Tibial artery (tissue), 4 donors: ENCODE measurements at regions not wholly inside any gene's neighbourhood (a gene's known extent, or its start where the extent isn't known, plus 50 kb on each side); places are given as distances from the start of the nearest gene placed in this dataset.

Experiments used
- DNase-seq, 2 donors: peaks; one replicate each; pipeline ENCODE4 v3.0.0-alpha.2; 2019
- H3K27ac ChIP-seq, 2 donors: fragments of 200-600 bp; sonication (generic) in 1 of 2; 1 replicate in 1 of 2; 2 replicates in 1 of 2; pipeline ENCODE4 v1.5.1; 2018 to 2019; ENCODE audit warnings: mild to moderate bottlenecking in 1 of 2
- H3K27me3 ChIP-seq, 2 donors: fragments of 200-600 bp; sonication (generic) in 1 of 2; one replicate each; pipeline versions ENCODE4 v1.5.1 to v1.6.0; 2016 to 2019
- H3K36me3 ChIP-seq, 3 donors: fragments of 200-600 bp; sonication (generic) in 2 of 3; one replicate each; pipeline ENCODE4 v1.5.1; 2016 to 2019; ENCODE audit warnings: mild to moderate bottlenecking in 2 of 3
- H3K4me1 ChIP-seq, 4 donors: fragments of 200-600 bp; sonication (generic) in 2 of 4; 1 replicate in 3 of 4; 2 replicates in 1 of 4; pipeline ENCODE4 v1.5.1; 2016 to 2019
- H3K4me3 ChIP-seq, 2 donors: fragments of 200-600 bp; sonication (generic) in 1 of 2; 1 replicate in 1 of 2; 2 replicates in 1 of 2; pipeline ENCODE4 v1.5.1; 2018 to 2019; ENCODE audit warnings: mild to moderate bottlenecking in 2 of 2
- H3K9me3 ChIP-seq, 3 donors: fragments of 200-600 bp; sonication (generic) in 1 of 3; one replicate each; pipeline ENCODE4 v1.5.1; 2016 to 2019
- CTCF ChIP-seq, 2 experiments: fragments of 200-600 bp in 1 of 2; fragments of 450-650 bp in 1 of 2; IDR thresholded peaks; one replicate each; pipeline ENCODE4 v1.5.1; 2017 to 2019; ENCODE audit warnings: antibody characterized with exemption in 2 of 2, mild to moderate bottlenecking in 1 of 2, moderate library complexity in 1 of 2
- intact Hi-C: fragments of 100-400 bp; cut with DNase I; formaldehyde crosslinking; loops from one replicate; pipeline ENCODE4 v1.15.0; 2023; ENCODE audit warnings: low total_unique reads

GRCh38 chr13:75195495-75196146 lies 286.3 kb downstream of the TBC1D4 start:
- intact Hi-C loops = no loop called here
- no peaks in the 10 kb centered on the region for H3K27me3 ChIP-seq
- DNase-seq = no peak
- no peaks in the 10 kb centered on the region for H3K9me3 ChIP-seq
- peaks cover 0 to 54% (median 23%) of the 10 kb centered on the region in 4 donors for H3K4me1 ChIP-seq
- H3K36me3 ChIP-seq = no peaks in the 10 kb centered on the region
- peak overlapping the region in 1 of 2 donors; percentile 8 for H3K4me3 ChIP-seq
- H3K27ac ChIP-seq = peak overlapping the region; percentile 64 to 65
- no peak for TF ChIP-seq CTCF (IDR thresholded peaks at IDR 0.05)

- H3K36me3 ChIP-seq = no peaks in the 10 kb centered on the region
- peaks cover 0 to 54% (median 23%) of the 10 kb centered on the region in 4 donors for H3K4me1 ChIP-seq
- intact Hi-C loops = no loop called here
- no peak overlapping the region for H3K4me3 ChIP-seq
- peak; percentile 28 to 70 for DNase-seq
- H3K27ac ChIP-seq = peak overlapping the region; percentile 64 to 65
- no peaks in the 10 kb centered on the region for H3K9me3 ChIP-seq
- H3K27me3 ChIP-seq = no peaks in the 10 kb centered on the region
- TF ChIP-seq CTCF (IDR thresholded peaks at IDR 0.05) = no peak
Measured at GRCh38 chr13:75194717-75195462, 287.1 kb downstream of the TBC1D4 start.

- no peaks in the 10 kb centered on the region for H3K36me3 ChIP-seq
- no peaks in the 10 kb centered on the region for H3K27me3 ChIP-seq
- no peak for TF ChIP-seq CTCF (IDR thresholded peaks at IDR 0.05)
- H3K4me1 ChIP-seq = peaks cover 0 to 17% (median 0%) of the 10 kb centered on the region in 4 donors
- intact Hi-C loops = no loop called here
- no peak overlapping the region for H3K4me3 ChIP-seq
- DNase-seq = no peak
- no peak overlapping the region for H3K27ac ChIP-seq
- H3K9me3 ChIP-seq = peaks cover 0 to 9% (median 0%) of the 10 kb centered on the region in 3 donors
Measured at GRCh38 chr13:75186379-75186778, 295.6 kb downstream of the TBC1D4 start.

- Histone ChIP-seq H3K4me3 (no peak overlapping the region), H3K36me3 (no peaks in the 10 kb centered on the region), H3K27ac (no peak overlapping the region), H3K4me1 (peaks cover 0 to 34% (median 0%) of the 10 kb centered on the region in 4 donors), H3K9me3 (peaks cover 0 to 9% (median 0%) of the 10 kb centered on the region in 3 donors), H3K27me3 (no peaks in the 10 kb centered on the region)
- no peak for DNase-seq
- no peak for TF ChIP-seq CTCF (IDR thresholded peaks at IDR 0.05)
- intact Hi-C loops = no loop called here
Measured at GRCh38 chr13:75181906-75182305, 300.1 kb downstream of the TBC1D4 start.

- no peaks in the 10 kb centered on the region for H3K36me3 ChIP-seq
- H3K9me3 ChIP-seq = peaks cover 0 to 9% (median 0%) of the 10 kb centered on the region in 3 donors
- H3K4me3 ChIP-seq = no peak overlapping the region
- no peaks in the 10 kb centered on the region for H3K27me3 ChIP-seq
- intact Hi-C loops = no loop called here
- DNase-seq = no peak
- peaks cover 0 to 27% (median 0%) of the 10 kb centered on the region in 4 donors for H3K4me1 ChIP-seq
- TF ChIP-seq CTCF (IDR thresholded peaks at IDR 0.05) = no peak
- H3K27ac ChIP-seq = no peak overlapping the region
Measured at GRCh38 chr13:75180805-75181455, 301.0 kb downstream of the TBC1D4 start.
